ENCODE measurements at regions not wholly inside any gene's neighbourhood (a gene's known extent, or its start where the extent isn't known, plus 50 kb on each side); places are given as distances from the start of the nearest gene placed in this dataset.

DNA sequence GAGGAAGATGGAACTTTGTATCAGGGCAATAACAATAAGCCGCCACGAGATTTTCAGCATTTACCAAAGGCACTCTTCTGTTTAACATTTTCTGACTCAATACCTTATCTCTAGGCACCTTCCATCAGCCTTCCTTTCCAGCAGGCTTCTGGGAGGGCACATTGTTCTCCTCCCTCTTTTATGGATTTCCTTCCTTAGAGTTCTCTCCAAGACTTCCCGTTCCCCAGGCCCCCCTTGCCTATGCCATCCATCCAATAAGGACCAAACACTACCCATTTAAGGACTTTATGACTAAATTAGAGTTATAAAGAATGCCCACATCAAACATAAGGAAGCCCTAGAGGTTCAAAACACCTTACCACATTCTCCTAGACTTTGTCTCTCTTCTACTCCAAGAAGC is 71.0 kb upstream of the ACP3 start:
- H3K36me3 ChIP-seq (replicated peaks in 1 of 2), result no peaks in the 10 kb centered on the region
- no peak overlapping the region for H3K4me3 ChIP-seq
- intact Hi-C loops (cut with DNase I), result loop anchor here in 1 of 2 donors (5.0 kb wide), 1 partner anchor 151 kb away; no protein-coding TSS in a partner anchor
- H3K4me1 ChIP-seq (replicated peaks in 1 of 2), result no peaks in the 10 kb centered on the region
- no peak overlapping the region for H3K27ac ChIP-seq
- no peak for DNase-seq
- peaks cover 7% of the 10 kb centered on the region for H3K27me3 ChIP-seq
- 76 to 87% (median 82%) methylated on average over 3 of the region's 3 CpGs for WGBS, 4 donors
- H3K9me3 ChIP-seq (replicated peaks in 1 of 3), result no peaks in the 10 kb centered on the region
- no peak for TF ChIP-seq POLR2A (IDR thresholded peaks at IDR 0.05)
- TF ChIP-seq, protein P1, sequence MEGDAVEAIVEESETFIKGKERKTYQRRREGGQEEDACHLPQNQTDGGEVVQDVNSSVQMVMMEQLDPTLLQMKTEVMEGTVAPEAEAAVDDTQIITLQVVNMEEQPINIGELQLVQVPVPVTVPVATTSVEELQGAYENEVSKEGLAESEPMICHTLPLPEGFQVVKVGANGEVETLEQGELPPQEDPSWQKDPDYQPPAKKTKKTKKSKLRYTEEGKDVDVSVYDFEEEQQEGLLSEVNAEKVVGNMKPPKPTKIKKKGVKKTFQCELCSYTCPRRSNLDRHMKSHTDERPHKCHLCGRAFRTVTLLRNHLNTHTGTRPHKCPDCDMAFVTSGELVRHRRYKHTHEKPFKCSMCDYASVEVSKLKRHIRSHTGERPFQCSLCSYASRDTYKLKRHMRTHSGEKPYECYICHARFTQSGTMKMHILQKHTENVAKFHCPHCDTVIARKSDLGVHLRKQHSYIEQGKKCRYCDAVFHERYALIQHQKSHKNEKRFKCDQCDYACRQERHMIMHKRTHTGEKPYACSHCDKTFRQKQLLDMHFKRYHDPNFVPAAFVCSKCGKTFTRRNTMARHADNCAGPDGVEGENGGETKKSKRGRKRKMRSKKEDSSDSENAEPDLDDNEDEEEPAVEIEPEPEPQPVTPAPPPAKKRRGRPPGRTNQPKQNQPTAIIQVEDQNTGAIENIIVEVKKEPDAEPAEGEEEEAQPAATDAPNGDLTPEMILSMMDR (IDR thresholded peaks at IDR 0.05), result no peak

DNA sequence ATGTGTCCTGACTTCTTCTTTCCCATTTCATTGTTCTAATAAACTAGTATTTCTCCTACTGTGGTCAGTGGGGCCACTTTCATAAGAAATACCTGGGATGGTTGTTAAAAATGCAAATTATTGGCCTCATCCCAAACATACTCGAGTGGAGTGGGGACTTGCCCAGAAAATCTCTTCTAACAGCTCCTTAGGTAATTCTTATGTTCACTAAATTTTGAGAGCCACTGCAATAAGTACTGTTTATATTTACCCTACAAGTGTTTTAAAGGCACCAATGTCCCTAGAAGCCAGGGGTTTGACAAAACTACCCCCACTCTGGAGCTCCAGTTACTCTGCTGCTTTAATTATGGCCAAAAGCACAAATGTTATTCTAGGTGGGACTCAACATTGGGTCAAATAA is 70.0 kb upstream of the ACP3 start:
- WGBS, 4 donors, result 52 to 67% (median 62%) methylated on average over 1 of the region's 1 CpG
- no peak overlapping the region for H3K27ac ChIP-seq

DNA sequence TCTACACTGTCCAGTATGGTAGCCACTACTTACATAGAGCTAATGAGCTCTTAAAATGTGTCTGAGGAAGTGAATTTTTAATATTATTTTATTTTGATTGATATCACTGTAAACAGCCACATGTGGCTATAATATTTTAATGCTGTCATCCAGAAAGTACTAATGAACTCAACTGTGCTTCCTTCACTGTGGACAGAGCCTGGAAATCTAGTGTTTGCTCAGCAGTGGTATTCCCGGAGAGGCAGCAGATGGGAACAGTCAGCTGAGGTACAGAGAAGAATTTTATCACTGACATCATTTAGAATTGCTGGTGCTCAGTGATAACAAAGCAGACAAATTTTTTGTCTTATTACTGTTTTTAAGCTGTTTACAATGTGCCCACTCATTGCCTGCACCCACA is 68.7 kb upstream of the ACP3 start:
- Histone ChIP-seq H3K27ac (no peak overlapping the region), H3K4me1 (replicated peaks in 1 of 2) (no peaks in the 10 kb centered on the region), H3K4me3 (no peak overlapping the region), H3K36me3 (replicated peaks in 1 of 2) (no peaks in the 10 kb centered on the region), H3K27me3 (peaks cover 7% of the 10 kb centered on the region), H3K9me3 (replicated peaks in 1 of 3) (no peaks in the 10 kb centered on the region)
- DNase-seq, result no peak
- no peak for TF ChIP-seq POLR2A (IDR thresholded peaks at IDR 0.05)
- TF ChIP-seq, protein P1 (IDR thresholded peaks at IDR 0.05), result no peak
- 0 to 81% (median 79%) methylated on average over 1 of the region's 1 CpG for WGBS, 4 donors
- intact Hi-C loops (cut with DNase I), result loop anchor here in 1 of 2 donors (5.0 kb wide), 1 partner anchor 149 kb away; no protein-coding TSS in a partner anchor

More for the DNA sequence above, 70.0 kb upstream of the ACP3 start:
- no peaks in the 10 kb centered on the region for H3K4me1 ChIP-seq (replicated peaks in 1 of 2)
- H3K36me3 ChIP-seq (replicated peaks in 1 of 2), result no peaks in the 10 kb centered on the region
- H3K4me3 ChIP-seq, result no peak overlapping the region
- intact Hi-C loops (cut with DNase I), result loop anchor here in 1 of 2 donors (5.0 kb wide), 1 partner anchor 150 kb away; no protein-coding TSS in a partner anchor
- DNase-seq, result no peak
- no peaks in the 10 kb centered on the region for H3K9me3 ChIP-seq (replicated peaks in 1 of 3)
- peaks cover 7% of the 10 kb centered on the region for H3K27me3 ChIP-seq
- no peak for TF ChIP-seq POLR2A (IDR thresholded peaks at IDR 0.05)
- TF ChIP-seq, protein P1 (IDR thresholded peaks at IDR 0.05), result no peak

DNA sequence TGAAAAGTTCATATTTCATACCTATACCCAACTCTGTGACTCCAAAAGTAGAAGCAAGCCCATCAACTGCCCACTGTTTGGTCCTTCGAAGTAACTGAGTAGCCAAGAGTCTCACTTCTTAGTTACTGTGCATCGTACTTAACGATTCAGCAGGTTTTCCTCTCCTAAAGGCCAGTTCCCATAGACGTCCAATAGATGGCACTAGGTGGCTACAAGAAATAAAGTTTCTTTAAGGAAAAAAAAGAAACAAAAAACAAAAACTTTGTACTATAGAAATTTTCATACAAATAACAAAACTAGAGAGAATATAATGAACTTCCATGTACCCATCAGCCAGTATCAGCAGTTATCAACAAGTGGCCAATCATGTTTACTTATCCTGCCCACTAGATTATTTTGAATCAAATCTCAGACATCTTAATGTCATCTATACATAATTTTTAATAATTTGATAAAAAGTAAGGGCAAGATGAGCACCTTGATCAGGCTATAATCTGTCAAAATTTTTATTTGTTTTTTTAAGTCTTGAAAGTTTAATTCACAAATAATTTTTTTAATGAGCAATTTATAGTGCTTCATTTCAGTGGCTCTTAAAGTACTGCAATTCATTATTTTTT is 63.8 kb upstream of the ACP3 start:
- H3K4me1 ChIP-seq (replicated peaks in 1 of 2), result no peaks in the 10 kb centered on the region
- peaks cover 4% of the 10 kb centered on the region for H3K27me3 ChIP-seq
- no peaks in the 10 kb centered on the region for H3K9me3 ChIP-seq (replicated peaks in 1 of 3)
- peak; percentile 21 to 58 (median 31) for DNase-seq
- WGBS, 4 donors, result 0 to 7% (median 4%) methylated on average over 4 of the region's 4 CpGs
- intact Hi-C loops (cut with DNase I), result no loop called here
- H3K36me3 ChIP-seq (replicated peaks in 1 of 2), result no peaks in the 10 kb centered on the region
- TF ChIP-seq, protein P1 (IDR thresholded peaks at IDR 0.05), result peak; percentile 49 to 78 (median 71)
- TF ChIP-seq POLR2A (IDR thresholded peaks at IDR 0.05), result no peak
- no peak overlapping the region for H3K4me3 ChIP-seq
- H3K27ac ChIP-seq, result no peak overlapping the region

Measured in adrenal gland (tissue), 9 donors.